GM18873 (cell line): ENCODE measurements at regions not wholly inside any gene's neighbourhood (a gene's known extent, or its start where the extent isn't known, plus 50 kb on each side); places are given as distances from the start of the nearest gene placed in this dataset.
"Not testable (repeated sequence)": the region's sequence is repeated elsewhere in the genome, so short reads cannot be mapped to it uniquely, and the experiment has no call there.

Experiments
- ATAC-seq: cut with Tn5 transposase; IDR thresholded peaks from one replicate; pipeline ENCODE4 v1.9.1; 2021; ENCODE audit warnings: mild to moderate bottlenecking, moderate library complexity, moderate number of reproducible peaks; ENCODE audit not compliant: unreplicated experiment, low FRiP score

DNA sequence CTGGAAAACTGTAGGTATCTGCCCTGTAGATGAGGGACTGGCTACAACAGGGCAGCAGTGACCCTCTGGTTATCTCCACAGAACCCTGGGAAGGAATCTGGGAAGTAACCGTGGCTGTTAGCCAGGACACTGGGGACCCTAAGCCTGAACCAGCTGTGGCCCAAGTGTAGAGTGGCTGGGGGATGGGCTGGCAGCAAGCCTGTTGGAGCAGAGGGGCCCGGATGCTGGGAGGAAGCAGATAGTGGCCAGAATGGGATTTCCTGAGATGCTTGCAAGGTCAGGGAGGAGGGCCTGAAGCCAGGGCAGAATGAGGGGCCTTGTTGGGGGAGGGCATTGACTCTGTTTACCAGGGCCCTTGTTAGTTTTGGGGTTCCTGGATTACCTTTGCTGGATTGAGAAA is 161.0 kb upstream of the EOLA2 start:
- ATAC-seq = no peak

- ATAC-seq = no peak
Measured at GRCh38 chrX:150100261-150100660, 162.0 kb upstream of the EOLA2 start.

GRCh38 chrX:150118476-150118875 is 180.2 kb upstream of the EOLA2 start:
- ATAC-seq = no peak

DNA sequence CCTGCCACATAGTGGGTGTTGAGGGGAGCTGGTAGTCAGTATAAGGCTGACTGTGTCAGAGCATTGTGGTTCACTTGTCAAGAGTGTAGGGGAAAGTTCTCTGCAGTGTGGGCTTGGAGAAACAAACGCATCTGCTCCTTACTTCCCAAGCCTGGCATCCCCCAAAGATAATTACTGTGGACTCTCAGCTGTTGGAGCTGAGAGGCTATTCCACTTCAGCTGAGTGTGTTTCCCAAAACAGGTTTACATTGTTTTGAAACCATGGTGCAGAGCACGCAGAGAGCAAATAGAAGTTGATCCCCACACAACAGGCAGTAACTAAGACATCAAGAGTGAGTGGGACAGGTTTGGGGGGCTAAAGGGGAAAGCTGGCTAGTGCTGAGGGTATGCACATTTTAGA is 181.0 kb upstream of the EOLA2 start:
- ATAC-seq = no peak

- not testable (repeated sequence) for ATAC-seq
Measured at GRCh38 chrX:150125045-150125444, 186.8 kb upstream of the EOLA2 start.

- ATAC-seq = no peak
Measured at GRCh38 chrX:150127216-150127615, 188.9 kb upstream of the EOLA2 start.

- ATAC-seq = no peak
Measured at GRCh38 chrX:150143721-150144440, 205.6 kb upstream of the EOLA2 start.

GRCh38 chrX:150146271-150146896 is 208.1 kb upstream of the EOLA2 start:
- ATAC-seq = no peak

- no peak for ATAC-seq
Measured at GRCh38 chrX:150148749-150149672, 210.7 kb upstream of the EOLA2 start.

- no peak for ATAC-seq
Measured at GRCh38 chrX:150150076-150150779, 211.9 kb upstream of the EOLA2 start.

GRCh38 chrX:150150780-150151125 is 212.4 kb upstream of the MAMLD1 start:
- ATAC-seq = no peak

DNA sequence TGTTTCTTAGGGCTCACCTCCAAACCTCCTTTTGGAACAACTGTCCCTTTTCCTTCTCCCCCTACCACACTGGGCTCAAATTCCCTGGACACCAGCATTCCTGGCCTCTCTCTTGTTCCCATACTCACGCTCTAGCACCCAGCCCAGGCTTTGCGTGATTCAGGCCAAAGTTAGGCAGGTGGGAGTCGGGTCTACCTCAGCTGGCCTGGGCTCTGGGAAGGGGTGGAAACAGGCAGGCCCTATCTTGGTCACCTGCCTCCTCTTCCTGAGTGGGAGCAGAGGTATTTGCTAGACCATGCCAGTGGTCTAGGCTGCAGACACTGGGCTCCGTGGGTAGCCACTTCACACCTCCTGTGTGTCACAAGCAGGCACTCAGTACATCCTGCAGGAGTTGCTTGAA is 211.1 kb upstream of the MAMLD1 start:
- no peak for ATAC-seq

DNA sequence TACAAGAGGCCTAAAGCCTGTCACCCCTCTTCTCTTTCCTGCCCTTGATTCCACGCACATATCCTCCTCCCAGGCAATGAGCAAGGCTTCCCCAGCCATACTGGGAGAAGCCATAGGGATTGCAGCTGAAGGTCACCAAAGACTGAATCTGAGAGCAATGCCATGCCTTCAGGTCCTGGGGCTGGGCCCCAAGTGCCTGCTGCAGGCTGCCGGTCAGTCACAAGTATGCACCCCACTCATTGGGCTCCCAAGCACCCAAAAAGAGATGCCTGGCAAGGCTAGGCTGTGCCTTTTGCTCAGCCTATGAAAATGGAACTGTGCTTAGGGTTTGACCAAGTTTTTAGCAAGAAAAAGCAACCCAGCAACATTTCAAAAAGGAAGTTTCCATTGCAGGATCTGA is 210.6 kb upstream of the MAMLD1 start:
- no peak for ATAC-seq

DNA sequence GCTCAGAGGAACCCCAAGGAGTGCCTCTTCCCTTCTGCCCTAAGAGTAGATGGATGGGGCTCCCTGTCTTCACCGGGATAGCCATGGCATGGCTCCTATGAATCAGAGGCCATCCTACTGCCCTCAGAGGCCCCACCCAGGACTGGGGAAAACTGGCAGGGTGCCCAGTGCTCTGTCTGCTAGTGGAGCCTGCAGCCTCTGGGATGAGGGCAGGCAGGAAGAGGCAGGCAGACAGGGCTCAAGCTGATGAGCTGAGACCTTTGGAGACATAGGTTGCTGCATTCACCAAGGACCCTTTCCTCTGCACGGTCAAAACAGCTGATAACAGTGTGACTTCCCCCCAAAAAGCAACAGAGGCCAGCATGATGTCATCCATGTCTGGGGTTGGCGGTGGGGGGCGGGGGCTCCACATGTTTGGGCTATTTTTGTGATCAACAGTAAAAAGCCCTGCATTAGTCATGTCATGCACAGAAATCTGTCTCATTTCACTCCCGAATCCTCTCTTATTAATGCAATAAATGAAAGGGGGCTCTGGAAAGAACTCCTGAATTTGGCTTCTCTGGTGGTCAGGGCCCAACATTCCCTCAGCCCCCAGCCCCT is 207.6 kb upstream of the MAMLD1 start:
- no peak for ATAC-seq

GRCh38 chrX:150156615-150157014 is 206.5 kb upstream of the MAMLD1 start:
- ATAC-seq = no peak

DNA sequence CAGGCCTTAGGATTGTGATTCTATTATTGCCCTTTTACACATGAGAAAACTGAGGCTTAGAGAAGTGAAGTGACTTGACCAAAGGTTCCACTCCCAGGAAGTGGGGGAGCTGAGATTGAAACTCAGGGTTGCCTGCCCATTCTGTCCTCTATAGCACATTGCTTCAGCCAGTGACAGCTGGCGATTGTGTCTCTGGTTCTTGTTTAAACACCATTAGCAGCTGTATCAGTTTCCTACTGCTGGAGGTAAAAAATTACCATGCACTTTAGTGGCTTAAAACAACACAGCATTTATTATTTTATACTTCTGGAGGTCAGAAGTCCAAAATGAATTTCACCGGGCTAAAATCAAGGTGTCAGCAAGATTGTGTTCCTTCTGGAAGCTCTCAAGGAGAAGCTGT is 205.8 kb upstream of the MAMLD1 start:
- no peak for ATAC-seq

- ATAC-seq = no peak
Measured at GRCh38 chrX:150158554-150159332, 204.4 kb upstream of the MAMLD1 start.

GRCh38 chrX:150159537-150159936 is 203.6 kb upstream of the MAMLD1 start:
- no peak for ATAC-seq

- no peak for ATAC-seq
Measured at GRCh38 chrX:150160656-150161055, 202.5 kb upstream of the MAMLD1 start.

- ATAC-seq = no peak
Measured at GRCh38 chrX:150161193-150161592, 201.9 kb upstream of the MAMLD1 start.
